ENCODE measurements at regions not wholly inside any gene's neighbourhood (a gene's known extent, or its start where the extent isn't known, plus 50 kb on each side); places are given as distances from the start of the nearest gene placed in this dataset.

DNA sequence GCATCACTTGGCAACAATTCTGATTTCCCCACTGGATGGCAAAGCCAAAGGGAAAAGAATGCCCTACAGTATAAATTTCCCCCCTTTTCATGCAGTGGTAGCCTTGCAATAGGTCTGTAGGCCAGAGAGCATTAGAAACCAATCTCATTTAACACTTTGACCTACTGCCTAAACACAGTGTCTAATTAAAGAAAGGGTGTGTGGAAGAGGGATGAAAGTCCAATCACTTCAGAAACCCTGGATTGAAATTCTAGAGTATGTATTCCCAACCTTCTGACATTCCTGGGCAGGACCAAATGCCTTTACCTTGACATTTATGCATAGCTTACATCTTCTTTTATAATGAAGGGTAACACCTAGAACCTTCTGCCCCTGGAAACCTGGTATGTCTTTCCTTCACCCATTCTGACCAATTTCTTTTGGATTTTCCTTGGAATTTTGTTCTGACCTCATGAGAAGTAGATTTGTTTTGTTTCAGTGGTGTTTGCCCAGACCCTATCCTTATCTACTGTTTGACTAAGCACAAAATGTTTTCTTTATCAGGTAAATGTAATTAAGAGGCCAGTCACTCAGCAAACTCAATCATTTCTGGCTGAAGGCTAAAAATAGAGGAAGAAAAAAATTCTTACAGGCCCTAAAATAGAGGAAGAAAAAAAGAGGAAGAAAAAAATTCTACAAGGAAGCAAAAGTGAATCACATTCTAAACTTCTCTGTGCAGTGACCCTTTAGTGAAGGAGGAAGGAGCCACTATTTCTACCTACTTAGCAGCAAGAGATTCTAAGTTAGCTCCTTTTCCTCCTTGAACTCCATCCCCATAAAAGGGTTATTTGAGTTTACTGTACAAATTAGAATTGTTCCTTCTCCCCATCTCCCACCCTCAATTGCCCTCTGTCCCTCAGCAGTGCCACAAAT lies 129.5 kb upstream of the DSCAM start:
- no peak overlapping the region for H3K9ac ChIP-seq (ENCODE audit: low read length)
- CTCF ChIA-PET: no interaction called here
- no peaks in the 10 kb centered on the region for H3K27me3 Mint-ChIP-seq
- TF ChIP-seq, protein P1, sequence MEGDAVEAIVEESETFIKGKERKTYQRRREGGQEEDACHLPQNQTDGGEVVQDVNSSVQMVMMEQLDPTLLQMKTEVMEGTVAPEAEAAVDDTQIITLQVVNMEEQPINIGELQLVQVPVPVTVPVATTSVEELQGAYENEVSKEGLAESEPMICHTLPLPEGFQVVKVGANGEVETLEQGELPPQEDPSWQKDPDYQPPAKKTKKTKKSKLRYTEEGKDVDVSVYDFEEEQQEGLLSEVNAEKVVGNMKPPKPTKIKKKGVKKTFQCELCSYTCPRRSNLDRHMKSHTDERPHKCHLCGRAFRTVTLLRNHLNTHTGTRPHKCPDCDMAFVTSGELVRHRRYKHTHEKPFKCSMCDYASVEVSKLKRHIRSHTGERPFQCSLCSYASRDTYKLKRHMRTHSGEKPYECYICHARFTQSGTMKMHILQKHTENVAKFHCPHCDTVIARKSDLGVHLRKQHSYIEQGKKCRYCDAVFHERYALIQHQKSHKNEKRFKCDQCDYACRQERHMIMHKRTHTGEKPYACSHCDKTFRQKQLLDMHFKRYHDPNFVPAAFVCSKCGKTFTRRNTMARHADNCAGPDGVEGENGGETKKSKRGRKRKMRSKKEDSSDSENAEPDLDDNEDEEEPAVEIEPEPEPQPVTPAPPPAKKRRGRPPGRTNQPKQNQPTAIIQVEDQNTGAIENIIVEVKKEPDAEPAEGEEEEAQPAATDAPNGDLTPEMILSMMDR (IDR thresholded peaks at IDR 0.05): no peak
- TF ChIP-seq EZH2 (IDR thresholded peaks at IDR 0.05; ENCODE audit: borderline replicate concordance, insufficient read depth, low read depth, low read length, poor library complexity, severe bottlenecking): no peak
- peaks cover 0 to 7% of the 10 kb centered on the region in 2 donors for H3K4me1 ChIP-seq (ENCODE audit: control insufficient read depth in 2 of 2, insufficient read depth in 2 of 2, low read length in 2 of 2)
- no peak overlapping the region for H3K4me3 Mint-ChIP-seq
- no peaks in the 10 kb centered on the region for H3K36me3 ChIP-seq (replicated peaks in 1 of 2; ENCODE audit: control extremely low read depth in 1 of 2, control insufficient read depth in 1 of 2, extremely low read depth in 1 of 2, insufficient read depth in 2 of 2, low read length in 1 of 2)
- ATAC-seq (ENCODE audit: low read depth): no peak
- H3K27ac ChIP-seq (ENCODE audit: low read length in 2 of 2): no peak overlapping the region
- intact Hi-C loops (cut with micrococcal nuclease): no loop called here
- no peaks in the 10 kb centered on the region for H3K27me3 ChIP-seq (replicated peaks in 1 of 4; ENCODE audit: control extremely low read depth in 1 of 4, control insufficient read depth in 3 of 4, insufficient read depth in 4 of 4, low read length in 3 of 4)
- no peak overlapping the region for H3K27ac Mint-ChIP-seq
- H3K79me2 ChIP-seq (ENCODE audit: control insufficient read depth, insufficient read depth, low read length): no peaks in the 10 kb centered on the region
- no peaks in the 10 kb centered on the region for H4K20me1 ChIP-seq (ENCODE audit: control insufficient read depth, insufficient read depth, low read length, poor library complexity, severe bottlenecking)
- peaks cover 12% of the 10 kb centered on the region for H3K4me1 Mint-ChIP-seq
- no peak overlapping the region for H3K4me3 ChIP-seq (ENCODE audit: control extremely low read depth in 1 of 5, extremely low read depth in 1 of 5, insufficient read depth in 1 of 5, low read depth in 2 of 5, low read length in 4 of 5)
- POLR2A ChIA-PET: no interaction called here
- no peak overlapping the region for H2AFZ ChIP-seq (ENCODE audit: insufficient read depth, low read depth, low read length, poor library complexity, severe bottlenecking)
- peaks cover 0 to 17% (median 2%) of the 10 kb centered on the region in 3 donors for H3K9me3 ChIP-seq (ENCODE audit: control extremely low read depth in 1 of 3, control insufficient read depth in 2 of 3, insufficient read depth in 1 of 3, low read length in 2 of 3)
- H3K9me3 Mint-ChIP-seq (ENCODE audit: insufficient read depth): peaks cover 14% of the 10 kb centered on the region
- no peak overlapping the region for H3K4me2 ChIP-seq (replicated peaks; ENCODE audit: low read depth, low read length, poor library complexity, severe bottlenecking)
- no peak for DNase-seq

DNA sequence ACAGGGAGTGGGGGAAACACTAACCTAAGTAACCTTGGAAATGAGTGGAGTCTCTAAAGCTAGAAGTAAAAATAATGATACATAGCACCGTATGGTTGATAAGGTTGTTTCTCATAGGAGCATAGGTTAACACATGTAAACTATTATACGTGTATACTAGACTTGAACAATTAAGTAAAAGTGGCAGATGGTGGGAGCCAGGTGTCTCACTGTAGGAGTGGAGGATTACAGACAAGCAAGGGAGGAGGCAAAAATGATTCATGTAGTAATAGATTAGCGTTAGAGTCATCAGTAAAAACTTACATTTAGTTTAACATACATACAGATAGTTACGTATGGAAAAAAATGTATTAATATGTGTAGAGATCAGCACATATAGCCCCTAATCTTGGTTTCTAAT lies 138.4 kb upstream of the DSCAM start:
- no peak overlapping the region for H3K4me3 ChIP-seq (ENCODE audit: control extremely low read depth in 1 of 5, extremely low read depth in 1 of 5, insufficient read depth in 1 of 5, low read depth in 2 of 5, low read length in 4 of 5)
- no peak for ATAC-seq (ENCODE audit: low read depth)
- H3K9ac ChIP-seq (ENCODE audit: low read length): no peak overlapping the region
- Mint-ChIP-seq H3K27ac (no peak overlapping the region), H3K4me1 (no peaks in the 10 kb centered on the region), H3K4me3 (no peak overlapping the region), H3K27me3 (no peaks in the 10 kb centered on the region), H3K9me3 (ENCODE audit: insufficient read depth) (peaks cover 9% of the 10 kb centered on the region)
- no CpG with 5 or more reads among the region's 4 CpGs for WGBS (ENCODE audit: insufficient coverage)
- no peak overlapping the region for H3K4me2 ChIP-seq (replicated peaks; ENCODE audit: low read depth, low read length, poor library complexity, severe bottlenecking)
- TF ChIP-seq EZH2 (IDR thresholded peaks at IDR 0.05; ENCODE audit: borderline replicate concordance, insufficient read depth, low read depth, low read length, poor library complexity, severe bottlenecking): no peak
- TF ChIP-seq, protein P1 (IDR thresholded peaks at IDR 0.05): no peak
- H3K36me3 ChIP-seq (replicated peaks in 1 of 2; ENCODE audit: control extremely low read depth in 1 of 2, control insufficient read depth in 1 of 2, extremely low read depth in 1 of 2, insufficient read depth in 2 of 2, low read length in 1 of 2): no peaks in the 10 kb centered on the region
- H2AFZ ChIP-seq (ENCODE audit: insufficient read depth, low read depth, low read length, poor library complexity, severe bottlenecking): no peak overlapping the region
- DNase-seq: no peak
- H4K20me1 ChIP-seq (ENCODE audit: control insufficient read depth, insufficient read depth, low read length, poor library complexity, severe bottlenecking): no peaks in the 10 kb centered on the region
- H3K27ac ChIP-seq (ENCODE audit: low read length in 2 of 2): no peak overlapping the region
- intact Hi-C loops (cut with micrococcal nuclease): no loop called here
- peaks cover 0 to 7% (median 0%) of the 10 kb centered on the region in 3 donors for H3K9me3 ChIP-seq (ENCODE audit: control extremely low read depth in 1 of 3, control insufficient read depth in 2 of 3, insufficient read depth in 1 of 3, low read length in 2 of 3)
- no peaks in the 10 kb centered on the region for H3K27me3 ChIP-seq (replicated peaks in 1 of 4; ENCODE audit: control extremely low read depth in 1 of 4, control insufficient read depth in 3 of 4, insufficient read depth in 4 of 4, low read length in 3 of 4)
- no peaks in the 10 kb centered on the region for H3K79me2 ChIP-seq (ENCODE audit: control insufficient read depth, insufficient read depth, low read length)
- POLR2A ChIA-PET: no interaction called here
- CTCF ChIA-PET: no interaction called here
- no peaks in the 10 kb centered on the region for H3K4me1 ChIP-seq (ENCODE audit: control insufficient read depth in 2 of 2, insufficient read depth in 2 of 2, low read length in 2 of 2)
